Fibroblast of mammary gland (primary cell): ENCODE measurements at regions not wholly inside any gene's neighbourhood (a gene's known extent, or its start where the extent isn't known, plus 50 kb on each side); places are given as distances from the start of the nearest gene placed in this dataset.

Experiments
- DNase-seq: peaks from one replicate; pipeline ENCODE4 v3.0.0-alpha.2; 2010; ENCODE audit warnings: low read depth
- H3K4me3 ChIP-seq: 2 replicates; pipeline ENCODE4 v1.5.1; 2011; ENCODE audit warnings: low read depth, mild to moderate bottlenecking, low read length, moderate library complexity; ENCODE audit not compliant: control insufficient read depth
- TF ChIP-seq, protein P1 (sequence below): conservative IDR thresholded peaks from 2 replicates; pipeline ENCODE4 v1.5.1; 2011; ENCODE audit warnings: low read depth, low read length, inconsistent platforms; ENCODE audit not compliant: control insufficient read depth, insufficient read depth

DNA sequence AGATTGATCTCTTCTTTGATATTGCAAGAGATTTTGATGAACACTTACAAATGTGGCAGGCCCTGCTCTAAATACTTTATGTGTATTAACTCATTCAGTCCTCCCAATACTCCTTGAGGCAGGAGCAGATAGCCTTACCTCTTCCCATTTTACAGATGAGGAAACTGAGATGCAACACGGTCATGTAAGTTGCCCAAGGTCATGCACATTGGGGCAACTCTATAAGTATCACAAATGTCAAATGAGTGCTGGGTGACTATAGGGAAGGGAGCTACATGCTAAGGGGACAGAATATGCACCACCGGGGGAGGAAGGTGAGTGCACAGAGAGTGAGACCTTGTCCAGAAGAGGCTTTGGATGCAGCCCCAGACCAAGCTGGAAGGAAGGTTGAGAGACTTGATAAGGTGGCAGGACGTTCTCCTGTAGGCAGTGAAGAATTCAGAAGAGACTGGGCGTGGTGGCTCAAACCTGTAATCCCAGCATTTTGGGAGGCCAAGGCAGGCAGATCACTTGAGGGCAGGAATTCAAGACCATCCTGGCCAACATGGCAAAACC, 132.3 kb upstream of the PWP1 start:
- TF ChIP-seq, protein P1, sequence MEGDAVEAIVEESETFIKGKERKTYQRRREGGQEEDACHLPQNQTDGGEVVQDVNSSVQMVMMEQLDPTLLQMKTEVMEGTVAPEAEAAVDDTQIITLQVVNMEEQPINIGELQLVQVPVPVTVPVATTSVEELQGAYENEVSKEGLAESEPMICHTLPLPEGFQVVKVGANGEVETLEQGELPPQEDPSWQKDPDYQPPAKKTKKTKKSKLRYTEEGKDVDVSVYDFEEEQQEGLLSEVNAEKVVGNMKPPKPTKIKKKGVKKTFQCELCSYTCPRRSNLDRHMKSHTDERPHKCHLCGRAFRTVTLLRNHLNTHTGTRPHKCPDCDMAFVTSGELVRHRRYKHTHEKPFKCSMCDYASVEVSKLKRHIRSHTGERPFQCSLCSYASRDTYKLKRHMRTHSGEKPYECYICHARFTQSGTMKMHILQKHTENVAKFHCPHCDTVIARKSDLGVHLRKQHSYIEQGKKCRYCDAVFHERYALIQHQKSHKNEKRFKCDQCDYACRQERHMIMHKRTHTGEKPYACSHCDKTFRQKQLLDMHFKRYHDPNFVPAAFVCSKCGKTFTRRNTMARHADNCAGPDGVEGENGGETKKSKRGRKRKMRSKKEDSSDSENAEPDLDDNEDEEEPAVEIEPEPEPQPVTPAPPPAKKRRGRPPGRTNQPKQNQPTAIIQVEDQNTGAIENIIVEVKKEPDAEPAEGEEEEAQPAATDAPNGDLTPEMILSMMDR: no peak
- no peak overlapping the region for H3K4me3 ChIP-seq
- DNase-seq: no peak

DNA sequence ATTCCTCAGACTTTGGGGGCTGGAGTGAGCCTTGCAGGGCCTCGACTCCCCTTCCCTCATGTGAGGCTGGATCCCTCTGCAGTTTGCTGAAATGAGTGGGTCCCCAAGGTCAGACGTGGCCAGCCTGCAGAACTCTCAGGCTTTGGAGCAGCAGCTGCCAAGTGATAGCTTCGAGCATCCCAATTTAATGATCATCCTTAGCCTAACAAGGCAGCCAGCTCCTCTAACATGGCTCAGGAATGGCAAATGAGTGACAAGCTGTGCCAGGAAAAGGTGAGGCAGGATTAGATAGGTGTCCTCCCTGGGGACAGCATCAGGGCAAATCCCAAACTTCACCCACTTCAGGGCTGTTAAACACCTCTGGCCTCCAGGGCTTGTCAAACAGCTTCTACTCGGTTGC, 130.7 kb upstream of the PWP1 start:
- no peak overlapping the region for H3K4me3 ChIP-seq
- TF ChIP-seq, protein P1: no peak
- no peak for DNase-seq

GRCh38 chr12:107557026-107557425, 128.6 kb upstream of the PWP1 start:
- TF ChIP-seq, protein P1: no peak
- H3K4me3 ChIP-seq: no peak overlapping the region
- DNase-seq: no peak

- TF ChIP-seq, protein P1: no peak
- no peak for DNase-seq
Observed at GRCh38 chr12:107557589-107558100, 128.0 kb upstream of the PWP1 start.

GRCh38 chr12:107558141-107558815, 127.3 kb upstream of the PWP1 start:
- H3K4me3 ChIP-seq: no peak overlapping the region
- TF ChIP-seq, protein P1: no peak
- DNase-seq: no peak

More at GRCh38 chr12:107557589-107558100, 128.0 kb upstream of the PWP1 start:
- no peak overlapping the region for H3K4me3 ChIP-seq

- H3K4me3 ChIP-seq: no peak overlapping the region
- TF ChIP-seq, protein P1: no peak
- no peak for DNase-seq
Observed at GRCh38 chr12:107558816-107559382, 126.7 kb upstream of the PWP1 start.
